Adrenal gland (tissue), 9 donors: ENCODE measurements at regions not wholly inside any gene's neighbourhood (a gene's known extent, or its start where the extent isn't known, plus 50 kb on each side); places are given as distances from the start of the nearest gene placed in this dataset.

Experiments
- DNase-seq, 7 donors: peaks; one replicate each; pipeline ENCODE4 v3.0.0-alpha.2; 2019 to 2020
- H3K27ac ChIP-seq, 5 donors: fragments of 200-600 bp; sonication (generic) in 4 of 5; 1 replicate in 3 of 5; 2 replicates in 2 of 5; pipeline versions ENCODE4 v1.5.1 to v1.8.0; 2016 to 2020; ENCODE audit warnings: mild to moderate bottlenecking in 1 of 5
- H3K27me3 ChIP-seq: fragments of 200-600 bp; 2 replicates; pipeline ENCODE4 v1.8.0; 2021
- H3K36me3 ChIP-seq, 2 donors: fragments of 200-600 bp; replicated peaks in 1 of 2; 1 replicate in 1 of 2; 2 replicates in 1 of 2; pipeline versions ENCODE4 v1.5.1 to v1.8.0; 2018 to 2022
- H3K4me1 ChIP-seq, 2 donors: fragments of 200-600 bp; replicated peaks in 1 of 2; 1 replicate in 1 of 2; 2 replicates in 1 of 2; pipeline versions ENCODE4 v1.5.1 to v1.8.0; 2018 to 2021
- H3K4me3 ChIP-seq, 4 donors: fragments of 200-600 bp; sonication (generic) in 3 of 4; one replicate each; pipeline ENCODE4 v1.5.1; 2016 to 2018
- H3K9me3 ChIP-seq, 3 donors: fragments of 200-600 bp; sonication (generic) in 1 of 3; replicated peaks in 1 of 3; 1 replicate in 2 of 3; 2 replicates in 1 of 3; pipeline versions ENCODE4 v1.5.1 to v1.8.0; 2016 to 2021
- POLR2A ChIP-seq, 2 donors: fragments of 450-650 bp; IDR thresholded peaks; one replicate each; pipeline ENCODE4 v1.6.1; 2017; ENCODE audit warnings: antibody characterized with exemption in 2 of 2, mild to moderate bottlenecking in 2 of 2, moderate library complexity in 1 of 2
- WGBS, 4 donors: extraction: QIAGEN DNeasy Blood & Tissue Kit in 2 of 4; methylation state at CpG; one replicate each; pipeline versions ENCODE4 v1.1.5 to v1.1.7; 2013 to 2017; 5-methylcytosine and 5-hydroxymethylcytosine counted together
- intact Hi-C, 2 donors: fragments of 100-400 bp; cut with DNase I; formaldehyde crosslinking; loops; one replicate each; pipeline versions ENCODE4 v1.14.1 to v1.15.0; 2022 to 2023
- TF ChIP-seq, protein P1 (sequence below), 6 experiments: fragments of 450-650 bp in 4 of 6; fragments of 200-600 bp in 2 of 6; sonication (generic) in 1 of 6; IDR thresholded peaks; 1 replicate in 5 of 6; 2 replicates in 1 of 6; pipeline versions ENCODE4 v1.5.1 to v1.8.0; 2016 to 2021; ENCODE audit warnings: antibody characterized with exemption in 6 of 6, mild to moderate bottlenecking in 2 of 6, moderate library complexity in 1 of 6
- donor health status: healthy with polysubstance abuse.
- donor health status: Bipolar disorder and iron deficiency.
- donor health status: DM: yes; HTN: yes; CAD: no.
- donor health status: DM: no; HTN: no; CAD: no.
- donor health status: DM: no; HTN: no; CAD: no.

DNA sequence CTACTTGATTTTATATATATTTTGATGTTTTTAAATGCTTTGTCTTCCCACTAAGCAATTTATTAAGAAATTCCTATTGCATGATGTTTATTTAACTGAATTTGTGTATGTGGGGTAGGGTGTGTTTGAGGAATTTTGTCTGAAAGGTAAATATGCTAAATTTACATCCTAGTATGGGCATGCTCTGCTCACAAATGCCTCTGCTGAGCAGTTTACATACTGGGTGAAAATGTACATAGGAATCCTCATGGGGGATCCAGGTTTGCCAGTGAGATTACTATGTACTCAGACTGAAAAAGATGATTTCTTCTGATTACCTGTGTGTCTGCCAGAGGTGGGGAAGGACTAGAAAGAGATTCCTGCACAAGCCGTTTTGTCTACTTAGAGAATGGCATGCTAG, 126.6 kb downstream of the DISP1 start:
- Histone ChIP-seq H3K4me1 (no peaks in the 10 kb centered on the region), H3K27me3 (no peaks in the 10 kb centered on the region), H3K9me3 (no peaks in the 10 kb centered on the region), H3K36me3 (no peaks in the 10 kb centered on the region), H3K4me3 (no peak overlapping the region), H3K27ac (no peak overlapping the region)
- TF ChIP-seq POLR2A (IDR thresholded peaks at IDR 0.05): no peak
- TF ChIP-seq, protein P1, sequence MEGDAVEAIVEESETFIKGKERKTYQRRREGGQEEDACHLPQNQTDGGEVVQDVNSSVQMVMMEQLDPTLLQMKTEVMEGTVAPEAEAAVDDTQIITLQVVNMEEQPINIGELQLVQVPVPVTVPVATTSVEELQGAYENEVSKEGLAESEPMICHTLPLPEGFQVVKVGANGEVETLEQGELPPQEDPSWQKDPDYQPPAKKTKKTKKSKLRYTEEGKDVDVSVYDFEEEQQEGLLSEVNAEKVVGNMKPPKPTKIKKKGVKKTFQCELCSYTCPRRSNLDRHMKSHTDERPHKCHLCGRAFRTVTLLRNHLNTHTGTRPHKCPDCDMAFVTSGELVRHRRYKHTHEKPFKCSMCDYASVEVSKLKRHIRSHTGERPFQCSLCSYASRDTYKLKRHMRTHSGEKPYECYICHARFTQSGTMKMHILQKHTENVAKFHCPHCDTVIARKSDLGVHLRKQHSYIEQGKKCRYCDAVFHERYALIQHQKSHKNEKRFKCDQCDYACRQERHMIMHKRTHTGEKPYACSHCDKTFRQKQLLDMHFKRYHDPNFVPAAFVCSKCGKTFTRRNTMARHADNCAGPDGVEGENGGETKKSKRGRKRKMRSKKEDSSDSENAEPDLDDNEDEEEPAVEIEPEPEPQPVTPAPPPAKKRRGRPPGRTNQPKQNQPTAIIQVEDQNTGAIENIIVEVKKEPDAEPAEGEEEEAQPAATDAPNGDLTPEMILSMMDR (IDR thresholded peaks at IDR 0.05): no peak
- intact Hi-C loops: no loop called here
- WGBS, 4 donors: 89 to 96% (median 94%) methylated on average over 1 of the region's 1 CpG
- no peak for DNase-seq

DNA sequence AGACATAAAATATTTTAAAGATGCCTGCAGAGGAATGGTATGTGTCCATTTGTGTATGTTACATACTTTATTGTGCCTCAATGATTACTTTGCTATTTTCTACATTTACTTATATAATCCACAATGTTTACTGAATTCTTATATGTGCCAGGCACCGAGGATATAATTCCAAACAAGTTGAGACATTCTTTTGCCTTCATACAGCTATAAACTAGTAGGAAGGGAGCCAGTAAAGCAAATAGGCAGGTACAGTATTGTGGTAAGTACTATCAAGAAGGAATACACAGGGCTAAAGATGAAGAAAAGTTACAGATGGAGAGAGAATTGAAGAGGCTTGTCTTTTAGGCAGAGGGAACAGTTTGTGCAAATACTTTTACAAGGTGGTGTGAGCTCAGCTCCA, 131.6 kb downstream of the DISP1 start:
- no peak for DNase-seq
- intact Hi-C loops: no loop called here
- WGBS, 4 donors: 89 to 94% (median 93%) methylated on average over 1 of the region's 1 CpG
- H3K36me3 ChIP-seq: no peaks in the 10 kb centered on the region
- no peak overlapping the region for H3K4me3 ChIP-seq
- TF ChIP-seq POLR2A (IDR thresholded peaks at IDR 0.05): no peak
- TF ChIP-seq, protein P1 (IDR thresholded peaks at IDR 0.05): no peak
- no peaks in the 10 kb centered on the region for H3K4me1 ChIP-seq
- no peak overlapping the region for H3K27ac ChIP-seq
- H3K27me3 ChIP-seq: no peaks in the 10 kb centered on the region
- H3K9me3 ChIP-seq: no peaks in the 10 kb centered on the region

DNA sequence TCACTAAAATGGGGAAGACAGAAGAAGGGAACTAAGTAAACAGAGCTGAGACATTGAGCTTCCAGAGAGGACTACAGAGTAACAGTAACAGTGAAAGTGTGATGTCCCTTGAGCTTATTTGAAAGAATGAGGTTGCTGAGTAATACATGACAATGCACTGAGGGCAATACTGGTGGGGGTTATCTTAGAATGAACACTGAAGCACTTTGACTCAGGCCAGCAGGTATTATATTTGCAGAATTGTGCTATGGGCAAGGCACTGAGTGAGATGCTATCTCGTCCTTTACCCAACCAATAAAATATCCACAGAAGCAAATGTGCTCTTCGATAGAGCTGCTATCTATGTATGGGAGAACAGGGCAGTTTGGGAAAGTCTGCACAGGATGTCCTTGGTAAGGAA, 133.2 kb downstream of the DISP1 start:
- Histone ChIP-seq H3K27ac (no peak overlapping the region), H3K27me3 (no peaks in the 10 kb centered on the region), H3K4me1 (peaks cover 0 to under 1% of the 10 kb centered on the region in 2 donors), H3K36me3 (no peaks in the 10 kb centered on the region), H3K9me3 (no peaks in the 10 kb centered on the region), H3K4me3 (no peak overlapping the region)
- TF ChIP-seq POLR2A (IDR thresholded peaks at IDR 0.05): no peak
- TF ChIP-seq, protein P1 (IDR thresholded peaks at IDR 0.05): no peak
- 88 to 96% (median 92%) methylated on average over 2 of the region's 2 CpGs for WGBS, 4 donors
- intact Hi-C loops: no loop called here
- DNase-seq: no peak

DNA sequence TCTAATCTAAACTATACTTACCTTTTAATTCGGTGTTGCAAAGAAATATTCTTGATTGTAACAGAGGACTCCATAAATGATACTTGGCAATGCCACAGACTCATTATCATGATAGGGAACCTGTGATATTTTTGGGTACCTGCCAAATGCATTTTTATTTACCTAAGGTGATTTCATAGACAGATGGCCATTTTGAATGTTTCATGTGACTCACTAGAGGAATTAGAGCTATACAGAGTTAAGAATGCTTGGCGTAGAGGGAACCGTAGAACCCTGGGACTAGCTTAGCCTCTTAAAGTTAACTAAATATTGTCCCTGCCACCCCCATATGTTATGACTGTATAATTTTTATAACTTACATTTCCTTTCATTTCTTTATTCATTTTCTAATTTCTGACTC, 136.1 kb downstream of the DISP1 start:
- Histone ChIP-seq H3K27ac (no peak overlapping the region), H3K27me3 (no peaks in the 10 kb centered on the region), H3K4me3 (no peak overlapping the region), H3K36me3 (no peaks in the 10 kb centered on the region), H3K4me1 (peaks cover 0 to 9% of the 10 kb centered on the region in 2 donors), H3K9me3 (no peaks in the 10 kb centered on the region)
- 90 to 99% (median 96%) methylated on average over 3 of the region's 3 CpGs for WGBS, 4 donors
- DNase-seq: no peak
- TF ChIP-seq, protein P1 (IDR thresholded peaks at IDR 0.05): no peak
- no peak for TF ChIP-seq POLR2A (IDR thresholded peaks at IDR 0.05)
- intact Hi-C loops: no loop called here
